ENCODE measurements at regions not wholly inside any gene's neighbourhood (a gene's known extent, or its start where the extent isn't known, plus 50 kb on each side); places are given as distances from the start of the nearest gene placed in this dataset.

DNA sequence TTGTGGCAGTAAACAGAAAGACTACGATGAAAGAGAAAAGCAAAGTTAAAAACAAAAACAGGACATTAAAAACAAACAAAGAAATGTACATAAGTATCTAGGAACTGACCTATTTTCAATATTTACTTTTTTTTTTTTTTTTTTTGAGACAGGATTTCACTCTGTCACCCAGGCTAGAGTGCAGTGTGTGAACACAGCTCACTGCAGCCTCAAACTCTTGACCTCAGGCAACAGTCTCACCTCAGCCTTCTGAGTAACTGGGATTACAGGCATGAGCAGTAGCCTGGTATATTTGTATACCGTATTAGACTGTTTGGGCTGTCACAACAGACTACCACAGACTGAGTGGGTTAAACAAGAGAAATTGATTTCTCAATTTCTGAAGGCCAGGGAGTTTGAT is 1189.1 kb downstream of the CDH9 start:
- H3K27me3 ChIP-seq (ENCODE audit: control insufficient read depth, insufficient read depth, low read length): no peaks in the 10 kb centered on the region
- DNase-seq: no peak
- no peaks in the 10 kb centered on the region for H3K36me3 ChIP-seq (replicated peaks; ENCODE audit: control insufficient read depth, insufficient read depth, low read length)
- no peak overlapping the region for H3K4me3 ChIP-seq (ENCODE audit: insufficient read depth, low read depth, low read length)

DNA sequence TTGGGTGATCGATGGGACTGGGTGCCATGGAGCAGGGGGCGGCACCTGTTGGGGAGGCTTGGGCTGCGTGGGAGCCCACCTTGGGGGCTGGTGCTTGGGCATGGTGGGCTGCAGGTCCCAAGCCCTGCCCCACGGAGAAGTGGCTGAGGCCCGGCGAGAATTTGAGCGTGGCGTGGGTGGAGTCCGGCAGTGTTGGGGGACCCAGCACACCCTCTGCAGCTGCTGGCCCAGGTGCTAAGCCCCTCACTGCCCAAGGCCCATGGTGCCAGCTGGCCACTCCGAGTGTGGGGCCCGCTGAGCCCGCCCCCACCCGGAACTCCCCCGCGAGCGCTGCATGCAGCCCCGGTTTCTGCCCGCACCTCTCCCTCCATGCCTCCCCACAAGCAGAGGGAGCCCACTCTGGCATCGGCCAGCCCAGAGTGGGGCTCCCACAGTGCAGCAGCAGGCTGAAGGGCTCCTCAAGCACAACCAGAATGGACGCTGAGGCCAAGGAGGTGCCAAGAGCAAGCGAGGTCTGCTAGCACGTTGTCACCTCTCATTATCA is 1178.6 kb upstream of the CDH10 start:
- Histone ChIP-seq H3K36me3 (replicated peaks; ENCODE audit: control insufficient read depth, insufficient read depth, low read length) (no peaks in the 10 kb centered on the region), H3K4me3 (ENCODE audit: insufficient read depth, low read depth, low read length) (no peak overlapping the region), H3K27me3 (ENCODE audit: control insufficient read depth, insufficient read depth, low read length) (no peaks in the 10 kb centered on the region)
- no peak for DNase-seq

All from H7 (cell line).